GM23248 (cell line): ENCODE measurements at regions not wholly inside any gene's neighbourhood (a gene's known extent, or its start where the extent isn't known, plus 50 kb on each side); places are given as distances from the start of the nearest gene placed in this dataset.

Experiments used
- EZH2 ChIP-seq: fragments of 200-600 bp; sonication (generic); IDR thresholded peaks from 2 replicates; pipeline ENCODE4 v1.6.1; 2018; ENCODE audit warnings: antibody characterized with exemption, mild to moderate bottlenecking; ENCODE audit not compliant: insufficient read depth, poor library complexity, severe bottlenecking
- EZH2phosphoT487 ChIP-seq: fragments of 200-600 bp; sonication (generic); IDR thresholded peaks from 2 replicates; pipeline ENCODE4 v1.6.1; 2018; ENCODE audit warnings: antibody characterized with exemption, moderate library complexity, mild to moderate bottlenecking, low read depth; ENCODE audit not compliant: insufficient read depth

DNA sequence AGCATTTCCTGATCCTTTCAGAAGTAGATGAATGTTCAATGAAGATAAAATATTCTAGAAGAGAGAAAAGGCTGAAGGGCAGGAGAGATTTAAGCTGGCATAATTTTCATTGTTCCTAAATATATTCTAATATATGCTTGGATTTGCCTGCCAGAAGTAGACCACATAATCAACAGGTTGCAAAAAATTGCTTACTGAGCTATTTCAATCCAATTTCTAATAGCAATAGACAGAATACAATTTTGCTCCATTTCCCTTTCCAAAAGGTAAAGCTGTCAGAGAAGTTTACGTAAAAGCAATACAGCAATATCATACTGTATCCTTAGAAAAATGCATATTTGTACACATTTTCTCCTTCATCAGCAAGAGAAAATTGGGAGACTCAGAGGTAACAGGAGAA, 237.3 kb downstream of the PMP22 start:
- TF ChIP-seq EZH2phosphoT487 (no peak), EZH2 (no peak)
